ENCODE measurements at regions not wholly inside any gene's neighbourhood (a gene's known extent, or its start where the extent isn't known, plus 50 kb on each side); places are given as distances from the start of the nearest gene placed in this dataset.

DNA sequence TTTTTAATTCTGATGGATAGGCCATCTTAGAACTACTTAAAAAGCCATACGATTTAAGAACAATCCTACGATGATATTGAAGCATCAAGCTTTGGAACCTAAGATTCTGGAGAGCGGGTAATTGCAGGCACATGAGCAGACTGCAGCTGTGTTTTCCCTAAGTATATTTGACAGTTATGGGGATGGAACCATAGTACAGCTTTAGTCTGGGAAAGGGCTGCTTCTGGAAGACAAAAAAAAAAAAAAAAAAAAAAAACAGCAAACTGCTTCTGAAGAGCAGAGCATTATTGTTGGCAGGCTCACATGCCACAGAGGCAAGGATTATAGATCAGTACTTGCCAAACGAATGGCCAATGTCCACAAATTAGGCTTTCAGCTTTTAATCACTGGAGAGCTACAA lies 1618.7 kb downstream of the AMY1C start:
- H3K4me1 ChIP-seq (ENCODE audit: control insufficient read depth in 4 of 4, insufficient read depth in 4 of 4, low read length in 3 of 4): no peaks in the 10 kb centered on the region

GRCh38 chr1:105373681-105374080 lies 1624.0 kb downstream of the AMY1C start:
- no peak for DNase-seq (ENCODE audit: low spot score)
- H3K4me3 ChIP-seq (ENCODE audit: low read depth in 1 of 3, low read length in 3 of 3): no peak overlapping the region
- no peak overlapping the region for H3K27ac ChIP-seq (ENCODE audit: low read depth in 1 of 2, low read length in 2 of 2)
- no peak overlapping the region for H3K9ac ChIP-seq (ENCODE audit: low read depth in 1 of 2, low read length in 2 of 2)
- 64% methylated on average over 1 of the region's 1 CpG for whole genome bisulfite sequencing
- H3K4me1 ChIP-seq (ENCODE audit: control insufficient read depth in 4 of 4, insufficient read depth in 4 of 4, low read length in 3 of 4): no peaks in the 10 kb centered on the region
- H3K36me3 ChIP-seq (ENCODE audit: control insufficient read depth in 4 of 4, insufficient read depth in 3 of 4, low read depth in 1 of 4, low read length in 3 of 4): no peaks in the 10 kb centered on the region
- H3K27me3 ChIP-seq (ENCODE audit: control insufficient read depth in 4 of 4, insufficient read depth in 4 of 4, low read length in 3 of 4): no peaks in the 10 kb centered on the region
- no peaks in the 10 kb centered on the region for H3K9me3 ChIP-seq (ENCODE audit: control insufficient read depth in 4 of 4, low read length in 3 of 4)
- TF ChIP-seq YY1 (IDR thresholded peaks at IDR 0.05) (no peak), JUND (IDR thresholded peaks at IDR 0.05) (no peak), GABPA (IDR thresholded peaks at IDR 0.05 in 1 of 2, conservative IDR thresholded peaks at IDR 0.05 in 1 of 2) (no peak), SP1 (IDR thresholded peaks at IDR 0.05) (no peak)
- TF ChIP-seq, protein P1, sequence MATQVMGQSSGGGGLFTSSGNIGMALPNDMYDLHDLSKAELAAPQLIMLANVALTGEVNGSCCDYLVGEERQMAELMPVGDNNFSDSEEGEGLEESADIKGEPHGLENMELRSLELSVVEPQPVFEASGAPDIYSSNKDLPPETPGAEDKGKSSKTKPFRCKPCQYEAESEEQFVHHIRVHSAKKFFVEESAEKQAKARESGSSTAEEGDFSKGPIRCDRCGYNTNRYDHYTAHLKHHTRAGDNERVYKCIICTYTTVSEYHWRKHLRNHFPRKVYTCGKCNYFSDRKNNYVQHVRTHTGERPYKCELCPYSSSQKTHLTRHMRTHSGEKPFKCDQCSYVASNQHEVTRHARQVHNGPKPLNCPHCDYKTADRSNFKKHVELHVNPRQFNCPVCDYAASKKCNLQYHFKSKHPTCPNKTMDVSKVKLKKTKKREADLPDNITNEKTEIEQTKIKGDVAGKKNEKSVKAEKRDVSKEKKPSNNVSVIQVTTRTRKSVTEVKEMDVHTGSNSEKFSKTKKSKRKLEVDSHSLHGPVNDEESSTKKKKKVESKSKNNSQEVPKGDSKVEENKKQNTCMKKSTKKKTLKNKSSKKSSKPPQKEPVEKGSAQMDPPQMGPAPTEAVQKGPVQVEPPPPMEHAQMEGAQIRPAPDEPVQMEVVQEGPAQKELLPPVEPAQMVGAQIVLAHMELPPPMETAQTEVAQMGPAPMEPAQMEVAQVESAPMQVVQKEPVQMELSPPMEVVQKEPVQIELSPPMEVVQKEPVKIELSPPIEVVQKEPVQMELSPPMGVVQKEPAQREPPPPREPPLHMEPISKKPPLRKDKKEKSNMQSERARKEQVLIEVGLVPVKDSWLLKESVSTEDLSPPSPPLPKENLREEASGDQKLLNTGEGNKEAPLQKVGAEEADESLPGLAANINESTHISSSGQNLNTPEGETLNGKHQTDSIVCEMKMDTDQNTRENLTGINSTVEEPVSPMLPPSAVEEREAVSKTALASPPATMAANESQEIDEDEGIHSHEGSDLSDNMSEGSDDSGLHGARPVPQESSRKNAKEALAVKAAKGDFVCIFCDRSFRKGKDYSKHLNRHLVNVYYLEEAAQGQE (IDR thresholded peaks at IDR 0.05): no peak

More for the DNA sequence above, 1618.7 kb downstream of the AMY1C start:
- Histone ChIP-seq H3K27ac (ENCODE audit: low read depth in 1 of 2, low read length in 2 of 2) (no peak overlapping the region), H3K4me3 (ENCODE audit: low read depth in 1 of 3, low read length in 3 of 3) (no peak overlapping the region), H3K9ac (ENCODE audit: low read depth in 1 of 2, low read length in 2 of 2) (no peak overlapping the region), H3K36me3 (ENCODE audit: control insufficient read depth in 4 of 4, insufficient read depth in 3 of 4, low read depth in 1 of 4, low read length in 3 of 4) (no peaks in the 10 kb centered on the region), H3K9me3 (ENCODE audit: control insufficient read depth in 4 of 4, low read length in 3 of 4) (no peaks in the 10 kb centered on the region), H3K27me3 (ENCODE audit: control insufficient read depth in 4 of 4, insufficient read depth in 4 of 4, low read length in 3 of 4) (no peaks in the 10 kb centered on the region)
- 72% methylated on average over 4 of the region's 4 CpGs for WGBS
- no peak for DNase-seq (ENCODE audit: low spot score)
- TF ChIP-seq RAD21 (IDR thresholded peaks at IDR 0.05) (no peak), YY1 (IDR thresholded peaks at IDR 0.05) (no peak), TAF1 (conservative IDR thresholded peaks at IDR 0.05) (no peak), SP1 (IDR thresholded peaks at IDR 0.05) (no peak), FOXA2 (IDR thresholded peaks at IDR 0.05) (no peak), HNF4G (IDR thresholded peaks at IDR 0.05) (no peak), GABPA (IDR thresholded peaks at IDR 0.05 in 1 of 2, conservative IDR thresholded peaks at IDR 0.05 in 1 of 2) (no peak)
- TF ChIP-seq, protein P2, sequence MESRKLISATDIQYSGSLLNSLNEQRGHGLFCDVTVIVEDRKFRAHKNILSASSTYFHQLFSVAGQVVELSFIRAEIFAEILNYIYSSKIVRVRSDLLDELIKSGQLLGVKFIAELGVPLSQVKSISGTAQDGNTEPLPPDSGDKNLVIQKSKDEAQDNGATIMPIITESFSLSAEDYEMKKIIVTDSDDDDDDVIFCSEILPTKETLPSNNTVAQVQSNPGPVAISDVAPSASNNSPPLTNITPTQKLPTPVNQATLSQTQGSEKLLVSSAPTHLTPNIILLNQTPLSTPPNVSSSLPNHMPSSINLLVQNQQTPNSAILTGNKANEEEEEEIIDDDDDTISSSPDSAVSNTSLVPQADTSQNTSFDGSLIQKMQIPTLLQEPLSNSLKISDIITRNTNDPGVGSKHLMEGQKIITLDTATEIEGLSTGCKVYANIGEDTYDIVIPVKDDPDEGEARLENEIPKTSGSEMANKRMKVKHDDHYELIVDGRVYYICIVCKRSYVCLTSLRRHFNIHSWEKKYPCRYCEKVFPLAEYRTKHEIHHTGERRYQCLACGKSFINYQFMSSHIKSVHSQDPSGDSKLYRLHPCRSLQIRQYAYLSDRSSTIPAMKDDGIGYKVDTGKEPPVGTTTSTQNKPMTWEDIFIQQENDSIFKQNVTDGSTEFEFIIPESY (IDR thresholded peaks at IDR 0.05): no peak
- TF ChIP-seq, protein P1 (IDR thresholded peaks at IDR 0.05): no peak
- TF ChIP-seq, protein P3, sequence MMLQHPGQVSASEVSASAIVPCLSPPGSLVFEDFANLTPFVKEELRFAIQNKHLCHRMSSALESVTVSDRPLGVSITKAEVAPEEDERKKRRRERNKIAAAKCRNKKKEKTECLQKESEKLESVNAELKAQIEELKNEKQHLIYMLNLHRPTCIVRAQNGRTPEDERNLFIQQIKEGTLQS (IDR thresholded peaks at IDR 0.05): no peak

All from liver (tissue), 7 donors.